Endothelial cell of hepatic sinusoid (primary cell): ENCODE measurements at regions not wholly inside any gene's neighbourhood (a gene's known extent, or its start where the extent isn't known, plus 50 kb on each side); places are given as distances from the start of the nearest gene placed in this dataset.

Experiments used
- in situ Hi-C: cut with HindIII; loops from 2 replicates; pipeline ENCODE4 v1.10.0; 2017; ENCODE audit warnings: low sequenced_read_pairs

GRCh38 chr3:185995352-185995751 lies 57.5 kb upstream of the TRA2B start:
- in situ Hi-C loops, result loop anchor here (10.0 to 25.0 kb wide), 2 partner anchors 292 to 529 kb away; no protein-coding TSS in a partner anchor

- in situ Hi-C loops, result loop anchor here (10.0 to 25.0 kb wide), 2 partner anchors 294 to 532 kb away; no protein-coding TSS in a partner anchor
These were observed 55.1 kb upstream of the TRA2B start for GRCh38 chr3:185992831-185993374.

GRCh38 chr3:185990995-185991394 lies 53.2 kb upstream of the TRA2B start:
- in situ Hi-C loops, result loop anchor here (10.0 to 25.0 kb wide), 2 partner anchors 296 to 534 kb away; no protein-coding TSS in a partner anchor

GRCh38 chr3:185989511-185989910 lies 51.7 kb upstream of the TRA2B start:
- in situ Hi-C loops, result loop anchor here (25.0 kb wide), 1 partner anchor 298 kb away; no protein-coding TSS in a partner anchor

- in situ Hi-C loops, result loop anchor here (25.0 kb wide), 1 partner anchor 299 kb away; no protein-coding TSS in a partner anchor
These were observed 51.0 kb upstream of the TRA2B start for GRCh38 chr3:185988816-185989175.

- in situ Hi-C loops, result loop anchor here (25.0 kb wide), 1 partner anchor 299 kb away; no protein-coding TSS in a partner anchor
These were observed 50.4 kb upstream of the TRA2B start for GRCh38 chr3:185988080-185988815.
